Neural progenitor cell (in vitro differentiated cells): ENCODE measurements at regions not wholly inside any gene's neighbourhood (a gene's known extent, or its start where the extent isn't known, plus 50 kb on each side); places are given as distances from the start of the nearest gene placed in this dataset.

Source experiments
- DNase-seq: peaks from one replicate; pipeline ENCODE4 v3.0.0-alpha.2; 2016; ENCODE audit warnings: low spot score
- H2AFZ ChIP-seq: fragments of 200-600 bp; sonication (generic); replicated peaks from 2 replicates; pipeline ENCODE4 v1.6.1; 2016; ENCODE audit warnings: antibody characterized with exemption
- H3F3A ChIP-seq: fragments of 200-600 bp; sonication (generic); 2 replicates; pipeline ENCODE4 v1.6.1; 2016; ENCODE audit warnings: antibody characterized with exemption, low read depth
- H3K27ac ChIP-seq: fragments of 200-600 bp; sonication (generic); 2 replicates; pipeline ENCODE4 v1.5.1; 2016; ENCODE audit warnings: mild to moderate bottlenecking
- H3K27me3 ChIP-seq: fragments of 200-600 bp; sonication (generic); 2 replicates; pipeline ENCODE4 v1.6.1; 2016; ENCODE audit warnings: mild to moderate bottlenecking, moderate library complexity
- H3K36me3 ChIP-seq: fragments of 200-600 bp; sonication (generic); 2 replicates; pipeline ENCODE4 v1.5.1; 2016
- H3K4me1 ChIP-seq: fragments of 200-600 bp; sonication (generic); 2 replicates; pipeline ENCODE4 v1.6.1; 2016; ENCODE audit warnings: mixed run types
- H3K4me2 ChIP-seq: fragments of 200-600 bp; sonication (generic); 2 replicates; pipeline ENCODE4 v1.6.1; 2016
- H3K4me3 ChIP-seq: fragments of 200-600 bp; sonication (generic); 2 replicates; pipeline ENCODE4 v1.5.1; 2016
- H3K79me2 ChIP-seq: fragments of 200-600 bp; sonication (generic); 2 replicates; pipeline ENCODE4 v1.6.1; 2016; ENCODE audit warnings: low read depth
- H3K9ac ChIP-seq: fragments of 200-600 bp; sonication (generic); 2 replicates; pipeline ENCODE4 v1.6.1; 2016
- H3K9me3 ChIP-seq: fragments of 200-600 bp; sonication (generic); 2 replicates; pipeline ENCODE4 v1.5.1; 2016; ENCODE audit warnings: low read depth
- H4K20me1 ChIP-seq: fragments of 200-600 bp; sonication (generic); 2 replicates; pipeline ENCODE4 v1.6.1; 2016; ENCODE audit warnings: low read depth
- H3K27ac Mint-ChIP-seq: 3 replicates; pipeline ENCODE4 v1.8.0; 2021; ENCODE audit warnings: mixed read lengths
- H3K27me3 Mint-ChIP-seq: 2 replicates; pipeline ENCODE4 v1.8.0; 2022; ENCODE audit warnings: low read depth, mild to moderate bottlenecking, inconsistent platforms, moderate library complexity, mixed read lengths; ENCODE audit not compliant: insufficient read depth
- H3K36me3 Mint-ChIP-seq: 3 replicates; pipeline ENCODE4 v1.8.0; 2021; ENCODE audit warnings: mixed read lengths
- H3K4me1 Mint-ChIP-seq: 3 replicates; pipeline ENCODE4 v1.8.0; 2021; ENCODE audit warnings: mixed read lengths
- H3K4me3 Mint-ChIP-seq: 3 replicates; pipeline ENCODE4 v1.8.0; 2021; ENCODE audit warnings: mild to moderate bottlenecking, moderate library complexity, mixed read lengths
- H3K9me3 Mint-ChIP-seq: 3 replicates; pipeline ENCODE4 v1.8.0; 2020; ENCODE audit warnings: mixed read lengths
- CTCF ChIP-seq: fragments of 200-600 bp; sonication (generic); IDR thresholded peaks from 2 replicates; pipeline ENCODE4 v1.5.1; 2017; ENCODE audit warnings: antibody characterized with exemption, mild to moderate bottlenecking
- EZH2 ChIP-seq: fragments of 200-600 bp; sonication (generic); IDR thresholded peaks from 2 replicates; pipeline ENCODE4 v1.6.1; 2017; ENCODE audit warnings: antibody characterized with exemption, mild to moderate bottlenecking, moderate library complexity
- EZH2phosphoT487 ChIP-seq: fragments of 200-600 bp; sonication (generic); IDR thresholded peaks from 2 replicates; pipeline ENCODE4 v1.6.1; 2017; ENCODE audit warnings: antibody characterized with exemption

GRCh38 chr9:129404621-129405020 lies 216.3 kb downstream of the C9orf50 start:
- no peaks in the 10 kb centered on the region for H3K27me3 ChIP-seq
- H4K20me1 ChIP-seq, result no peaks in the 10 kb centered on the region
- H3K27ac Mint-ChIP-seq, result no peak overlapping the region
- no peak for DNase-seq
- H3K36me3 Mint-ChIP-seq, result no peaks in the 10 kb centered on the region
- peaks cover 2% of the 10 kb centered on the region for H3K9me3 Mint-ChIP-seq
- peaks cover 69% of the 10 kb centered on the region for H3K4me1 Mint-ChIP-seq
- H3K79me2 ChIP-seq, result no peaks in the 10 kb centered on the region
- H3K4me1 ChIP-seq, result peaks cover 36% of the 10 kb centered on the region
- H3K4me2 ChIP-seq, result peak overlapping the region; percentile 31
- no peak overlapping the region for H2AFZ ChIP-seq
- TF ChIP-seq EZH2 (no peak), CTCF (no peak), EZH2phosphoT487 (no peak)
- no peak overlapping the region for H3K4me3 Mint-ChIP-seq
- H3K9ac ChIP-seq, result no peak overlapping the region
- H3F3A ChIP-seq, result peaks cover 21% of the 10 kb centered on the region
- no peak overlapping the region for H3K27ac ChIP-seq
- H3K9me3 ChIP-seq, result no peaks in the 10 kb centered on the region
- H3K27me3 Mint-ChIP-seq, result peaks cover 11% of the 10 kb centered on the region
- H3K4me3 ChIP-seq, result no peak overlapping the region
- H3K36me3 ChIP-seq, result no peaks in the 10 kb centered on the region

- no peaks in the 10 kb centered on the region for H4K20me1 ChIP-seq
- H3K36me3 Mint-ChIP-seq, result no peaks in the 10 kb centered on the region
- no peaks in the 10 kb centered on the region for H3K9me3 ChIP-seq
- H3K4me3 ChIP-seq, result no peak overlapping the region
- H3K4me1 Mint-ChIP-seq, result peaks cover 72% of the 10 kb centered on the region
- H3K27ac Mint-ChIP-seq, result peak overlapping the region; percentile 83
- no peak overlapping the region for H2AFZ ChIP-seq
- peak overlapping the region; percentile 31 for H3K4me2 ChIP-seq
- H3K4me3 Mint-ChIP-seq, result peak overlapping the region; percentile 12
- H3F3A ChIP-seq, result peaks cover 21% of the 10 kb centered on the region
- no peaks in the 10 kb centered on the region for H3K79me2 ChIP-seq
- peaks cover 11% of the 10 kb centered on the region for H3K27me3 Mint-ChIP-seq
- H3K9ac ChIP-seq, result no peak overlapping the region
- no peak for TF ChIP-seq EZH2phosphoT487
- no peak for TF ChIP-seq EZH2
- TF ChIP-seq CTCF, result no peak
- H3K36me3 ChIP-seq, result no peaks in the 10 kb centered on the region
- peaks cover 2% of the 10 kb centered on the region for H3K9me3 Mint-ChIP-seq
- no peaks in the 10 kb centered on the region for H3K27me3 ChIP-seq
- peaks cover 36% of the 10 kb centered on the region for H3K4me1 ChIP-seq
- no peak overlapping the region for H3K27ac ChIP-seq
- DNase-seq, result no peak
Measured at GRCh38 chr9:129403779-129404620, 216.9 kb downstream of the C9orf50 start.

DNA sequence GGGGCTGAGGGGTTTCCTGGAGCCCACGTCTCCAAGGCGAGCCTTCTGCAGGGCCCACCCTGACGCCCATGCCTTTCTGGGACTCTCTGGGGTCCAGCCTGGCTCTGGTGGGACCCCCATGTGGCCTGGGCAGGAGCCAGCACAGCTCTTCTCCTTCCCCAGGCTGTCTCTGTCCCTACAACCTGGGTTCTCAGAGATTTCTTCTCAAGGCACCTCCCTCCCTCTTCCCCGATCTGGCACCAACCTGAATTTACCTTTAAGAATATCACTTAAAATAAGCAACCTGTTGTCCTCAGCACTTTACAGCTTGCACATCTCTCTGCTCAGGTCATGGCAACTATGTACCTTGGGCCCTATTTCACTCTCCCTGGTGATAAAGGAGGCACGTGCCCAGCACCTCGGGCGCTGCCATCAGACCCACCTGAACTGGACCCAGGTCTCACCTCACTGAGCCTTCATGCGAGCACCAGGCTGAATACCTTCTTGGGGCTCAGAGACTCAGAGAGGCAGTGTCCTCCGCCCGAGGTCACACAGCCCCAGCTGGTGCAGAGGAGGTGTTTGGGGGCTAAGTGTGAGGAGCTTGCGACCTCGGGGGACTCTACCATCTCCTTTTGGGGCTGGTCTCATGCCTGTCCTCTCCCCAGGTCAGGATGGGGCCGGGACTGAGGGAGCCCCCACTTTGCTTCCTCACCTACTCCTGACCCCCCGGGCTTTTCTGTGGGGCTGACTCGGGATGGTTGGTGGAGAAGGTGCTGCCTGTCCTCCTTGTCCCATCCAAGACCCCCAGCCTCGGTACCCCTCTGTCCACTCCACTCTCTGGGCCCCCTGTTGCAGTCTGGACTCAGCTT lies 217.7 kb downstream of the C9orf50 start:
- H3K27me3 ChIP-seq, result no peaks in the 10 kb centered on the region

More for the DNA sequence above, 217.7 kb downstream of the C9orf50 start:
- H3K79me2 ChIP-seq, result no peaks in the 10 kb centered on the region
- H3K4me1 ChIP-seq, result peaks cover 36% of the 10 kb centered on the region
- DNase-seq, result no peak
- H3K27ac Mint-ChIP-seq, result peak overlapping the region; percentile 97
- no peak overlapping the region for H3K4me3 ChIP-seq
- H3K36me3 Mint-ChIP-seq, result no peaks in the 10 kb centered on the region
- H3K9me3 Mint-ChIP-seq, result peaks cover 2% of the 10 kb centered on the region
- TF ChIP-seq CTCF, result no peak
- no peak for TF ChIP-seq EZH2
- no peak for TF ChIP-seq EZH2phosphoT487
- no peak overlapping the region for H3K9ac ChIP-seq
- peaks cover 66% of the 10 kb centered on the region for H3K4me1 Mint-ChIP-seq
- peaks cover 11% of the 10 kb centered on the region for H3K27me3 Mint-ChIP-seq
- no peaks in the 10 kb centered on the region for H3K36me3 ChIP-seq
- no peak overlapping the region for H2AFZ ChIP-seq
- H3K4me3 Mint-ChIP-seq, result peak overlapping the region; percentile 65
- peak overlapping the region; percentile 68 for H3K27ac ChIP-seq
- no peaks in the 10 kb centered on the region for H4K20me1 ChIP-seq
- peaks cover 21% of the 10 kb centered on the region for H3F3A ChIP-seq
- H3K4me2 ChIP-seq, result peak overlapping the region; percentile 58
- no peaks in the 10 kb centered on the region for H3K9me3 ChIP-seq
